GM21786 (cell line): ENCODE measurements at regions not wholly inside any gene's neighbourhood (a gene's known extent, or its start where the extent isn't known, plus 50 kb on each side); places are given as distances from the start of the nearest gene placed in this dataset.

Experiments
- ATAC-seq: cut with Tn5 transposase; IDR thresholded peaks from one replicate; pipeline ENCODE4 v1.9.1; 2021; ENCODE audit not compliant: unreplicated experiment

- ATAC-seq: no peak
Observed at GRCh38 chr1:80517062-80517461, 1283.7 kb upstream of the ADGRL2 start.

- ATAC-seq: no peak
Observed at GRCh38 chr1:80509965-80510522, 1290.7 kb upstream of the ADGRL2 start.

GRCh38 chr1:80506216-80506615 lies 1294.5 kb upstream of the ADGRL2 start:
- no peak for ATAC-seq

- no peak for ATAC-seq
Observed at GRCh38 chr1:80498673-80499072, 1302.1 kb upstream of the ADGRL2 start.

- no peak for ATAC-seq
Observed at GRCh38 chr1:80495806-80496205, 1304.9 kb upstream of the ADGRL2 start.

GRCh38 chr1:80472145-80472544 lies 1328.6 kb upstream of the ADGRL2 start:
- ATAC-seq: no peak

- no peak for ATAC-seq
Observed at GRCh38 chr1:80468356-80468755, 1332.4 kb upstream of the ADGRL2 start.

- ATAC-seq: no peak
Observed at GRCh38 chr1:80462006-80462405, 1338.7 kb upstream of the ADGRL2 start.

- no peak for ATAC-seq
Observed at GRCh38 chr1:80457409-80457808, 1343.3 kb upstream of the ADGRL2 start.

GRCh38 chr1:80453775-80454174 lies 1347.0 kb upstream of the ADGRL2 start:
- ATAC-seq: no peak

- no peak for ATAC-seq
Observed at GRCh38 chr1:80450711-80451110, 1350.0 kb upstream of the ADGRL2 start.

GRCh38 chr1:80448081-80448480 lies 1352.7 kb upstream of the ADGRL2 start:
- no peak for ATAC-seq

GRCh38 chr1:80447526-80447925 lies 1353.2 kb upstream of the ADGRL2 start:
- ATAC-seq: no peak

- ATAC-seq: no peak
Observed at GRCh38 chr1:80445033-80445432, 1355.7 kb upstream of the ADGRL2 start.

- ATAC-seq: no peak
Observed at GRCh38 chr1:80444171-80444570, 1356.6 kb upstream of the ADGRL2 start.

GRCh38 chr1:80441664-80442063 lies 1359.1 kb upstream of the ADGRL2 start:
- ATAC-seq: no peak

GRCh38 chr1:80436851-80437250 lies 1363.9 kb upstream of the ADGRL2 start:
- ATAC-seq: no peak

- ATAC-seq: no peak
Observed at GRCh38 chr1:80427881-80428280, 1372.9 kb upstream of the ADGRL2 start.

- ATAC-seq: no peak
Observed at GRCh38 chr1:80424249-80424648, 1376.5 kb upstream of the ADGRL2 start.

GRCh38 chr1:80418134-80418533 lies 1382.6 kb upstream of the ADGRL2 start:
- ATAC-seq: no peak

GRCh38 chr1:80417671-80418070 lies 1383.1 kb upstream of the ADGRL2 start:
- no peak for ATAC-seq

GRCh38 chr1:80413969-80414368 lies 1386.8 kb upstream of the ADGRL2 start:
- no peak for ATAC-seq

- ATAC-seq: no peak
Observed at GRCh38 chr1:80410233-80410632, 1390.5 kb upstream of the ADGRL2 start.

- ATAC-seq: no peak
Observed at GRCh38 chr1:80403471-80403893, 1397.0 kb upstream of the ADGRL4 start.
